ENCODE measurements at regions not wholly inside any gene's neighbourhood (a gene's known extent, or its start where the extent isn't known, plus 50 kb on each side); places are given as distances from the start of the nearest gene placed in this dataset.

DNA sequence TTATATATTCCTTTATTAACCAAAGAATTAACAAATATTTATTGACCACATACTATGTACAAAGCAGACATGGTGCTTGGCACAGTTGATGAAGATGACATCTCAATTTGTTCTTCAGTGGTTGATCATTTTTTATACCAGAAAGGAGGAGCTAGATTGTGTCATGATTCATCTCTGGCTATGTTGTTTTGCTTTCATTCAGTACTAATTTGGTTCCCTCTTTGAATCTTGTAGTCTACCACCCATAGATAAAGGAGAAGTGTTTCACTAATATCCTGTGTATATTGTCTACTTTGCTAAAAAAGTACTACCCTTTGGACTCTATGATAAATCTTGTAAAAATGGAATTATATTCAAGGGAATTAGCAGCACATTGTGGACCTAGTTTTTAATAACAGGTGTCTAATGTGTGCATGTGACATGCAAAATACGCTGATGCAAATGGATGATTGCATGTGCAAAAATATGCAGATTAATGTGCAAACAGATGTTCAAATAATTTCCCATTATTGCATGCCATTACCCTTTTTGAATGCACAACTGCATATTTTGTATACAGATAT lies 313.2 kb upstream of the ZEB2 start:
- TF ChIP-seq, protein P1, sequence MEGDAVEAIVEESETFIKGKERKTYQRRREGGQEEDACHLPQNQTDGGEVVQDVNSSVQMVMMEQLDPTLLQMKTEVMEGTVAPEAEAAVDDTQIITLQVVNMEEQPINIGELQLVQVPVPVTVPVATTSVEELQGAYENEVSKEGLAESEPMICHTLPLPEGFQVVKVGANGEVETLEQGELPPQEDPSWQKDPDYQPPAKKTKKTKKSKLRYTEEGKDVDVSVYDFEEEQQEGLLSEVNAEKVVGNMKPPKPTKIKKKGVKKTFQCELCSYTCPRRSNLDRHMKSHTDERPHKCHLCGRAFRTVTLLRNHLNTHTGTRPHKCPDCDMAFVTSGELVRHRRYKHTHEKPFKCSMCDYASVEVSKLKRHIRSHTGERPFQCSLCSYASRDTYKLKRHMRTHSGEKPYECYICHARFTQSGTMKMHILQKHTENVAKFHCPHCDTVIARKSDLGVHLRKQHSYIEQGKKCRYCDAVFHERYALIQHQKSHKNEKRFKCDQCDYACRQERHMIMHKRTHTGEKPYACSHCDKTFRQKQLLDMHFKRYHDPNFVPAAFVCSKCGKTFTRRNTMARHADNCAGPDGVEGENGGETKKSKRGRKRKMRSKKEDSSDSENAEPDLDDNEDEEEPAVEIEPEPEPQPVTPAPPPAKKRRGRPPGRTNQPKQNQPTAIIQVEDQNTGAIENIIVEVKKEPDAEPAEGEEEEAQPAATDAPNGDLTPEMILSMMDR (conservative IDR thresholded peaks at IDR 0.05; ENCODE audit: low read depth, low read length): no peak
- TF ChIP-seq EZH2phosphoT487 (IDR thresholded peaks at IDR 0.05; ENCODE audit: borderline replicate concordance, low read length) (no peak), EZH2 (IDR thresholded peaks at IDR 0.05; ENCODE audit: low read length, unreplicated experiment) (no peak)

Measured in PC-3 (cell line).